Lower leg skin (tissue), 3 donors: ENCODE measurements at regions not wholly inside any gene's neighbourhood (a gene's known extent, or its start where the extent isn't known, plus 50 kb on each side); places are given as distances from the start of the nearest gene placed in this dataset.

Experiments used
- POLR2A ChIP-seq, 2 donors: fragments of 450-650 bp; IDR thresholded peaks; one replicate each; pipeline ENCODE4 v1.6.1; 2016 to 2017; ENCODE audit warnings: antibody characterized with exemption in 2 of 2, mild to moderate bottlenecking in 1 of 2, moderate library complexity in 1 of 2
- TF ChIP-seq, protein P1 (sequence below), 3 donors: fragments of 450-650 bp; IDR thresholded peaks; one replicate each; pipeline ENCODE4 v1.5.1; 2016; ENCODE audit warnings: antibody characterized with exemption in 3 of 3, mild to moderate bottlenecking in 3 of 3, moderate library complexity in 2 of 3

DNA sequence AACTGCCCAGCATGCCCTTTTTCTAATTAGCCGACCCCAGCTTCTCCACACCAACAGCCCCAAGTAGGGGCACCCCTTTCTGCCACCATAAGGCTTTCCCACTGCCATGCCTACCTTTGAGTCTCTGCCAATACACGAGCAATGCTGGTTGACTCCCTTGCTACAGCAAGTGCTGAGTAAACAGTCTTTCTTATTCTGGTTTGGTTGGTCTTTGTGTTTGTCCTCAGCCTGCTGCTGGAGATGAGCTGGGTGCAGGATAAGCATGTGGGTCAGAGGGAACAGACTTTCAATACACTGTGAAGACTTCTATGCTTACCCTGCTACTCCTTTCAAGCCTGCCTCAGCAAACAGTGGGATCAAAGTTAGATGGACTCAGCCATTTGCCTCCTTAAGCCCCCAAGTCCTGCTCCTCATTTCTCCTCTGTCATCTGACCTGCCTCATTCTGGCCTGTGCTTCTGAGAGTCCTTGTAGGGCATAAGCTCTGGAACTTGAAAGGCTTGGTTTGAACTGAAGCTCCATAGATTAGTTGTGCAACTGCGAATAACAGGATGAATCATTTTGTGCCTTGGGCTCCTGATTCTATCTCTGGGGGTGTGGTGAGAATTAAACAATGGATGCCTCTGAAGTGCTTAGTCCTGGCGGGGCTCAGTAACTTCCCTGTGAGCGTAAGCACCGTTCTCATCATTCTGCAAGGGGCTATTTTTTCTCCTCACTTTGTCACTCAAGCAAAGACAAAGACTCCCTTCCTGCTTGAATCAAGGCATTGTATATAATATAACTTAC, 533.8 kb upstream of the DPP6 start:
- TF ChIP-seq POLR2A (IDR thresholded peaks at IDR 0.05), result no peak
- TF ChIP-seq, protein P1, sequence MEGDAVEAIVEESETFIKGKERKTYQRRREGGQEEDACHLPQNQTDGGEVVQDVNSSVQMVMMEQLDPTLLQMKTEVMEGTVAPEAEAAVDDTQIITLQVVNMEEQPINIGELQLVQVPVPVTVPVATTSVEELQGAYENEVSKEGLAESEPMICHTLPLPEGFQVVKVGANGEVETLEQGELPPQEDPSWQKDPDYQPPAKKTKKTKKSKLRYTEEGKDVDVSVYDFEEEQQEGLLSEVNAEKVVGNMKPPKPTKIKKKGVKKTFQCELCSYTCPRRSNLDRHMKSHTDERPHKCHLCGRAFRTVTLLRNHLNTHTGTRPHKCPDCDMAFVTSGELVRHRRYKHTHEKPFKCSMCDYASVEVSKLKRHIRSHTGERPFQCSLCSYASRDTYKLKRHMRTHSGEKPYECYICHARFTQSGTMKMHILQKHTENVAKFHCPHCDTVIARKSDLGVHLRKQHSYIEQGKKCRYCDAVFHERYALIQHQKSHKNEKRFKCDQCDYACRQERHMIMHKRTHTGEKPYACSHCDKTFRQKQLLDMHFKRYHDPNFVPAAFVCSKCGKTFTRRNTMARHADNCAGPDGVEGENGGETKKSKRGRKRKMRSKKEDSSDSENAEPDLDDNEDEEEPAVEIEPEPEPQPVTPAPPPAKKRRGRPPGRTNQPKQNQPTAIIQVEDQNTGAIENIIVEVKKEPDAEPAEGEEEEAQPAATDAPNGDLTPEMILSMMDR (IDR thresholded peaks at IDR 0.05), result no peak
